ENCODE measurements at regions not wholly inside any gene's neighbourhood (a gene's known extent, or its start where the extent isn't known, plus 50 kb on each side); places are given as distances from the start of the nearest gene placed in this dataset.

DNA sequence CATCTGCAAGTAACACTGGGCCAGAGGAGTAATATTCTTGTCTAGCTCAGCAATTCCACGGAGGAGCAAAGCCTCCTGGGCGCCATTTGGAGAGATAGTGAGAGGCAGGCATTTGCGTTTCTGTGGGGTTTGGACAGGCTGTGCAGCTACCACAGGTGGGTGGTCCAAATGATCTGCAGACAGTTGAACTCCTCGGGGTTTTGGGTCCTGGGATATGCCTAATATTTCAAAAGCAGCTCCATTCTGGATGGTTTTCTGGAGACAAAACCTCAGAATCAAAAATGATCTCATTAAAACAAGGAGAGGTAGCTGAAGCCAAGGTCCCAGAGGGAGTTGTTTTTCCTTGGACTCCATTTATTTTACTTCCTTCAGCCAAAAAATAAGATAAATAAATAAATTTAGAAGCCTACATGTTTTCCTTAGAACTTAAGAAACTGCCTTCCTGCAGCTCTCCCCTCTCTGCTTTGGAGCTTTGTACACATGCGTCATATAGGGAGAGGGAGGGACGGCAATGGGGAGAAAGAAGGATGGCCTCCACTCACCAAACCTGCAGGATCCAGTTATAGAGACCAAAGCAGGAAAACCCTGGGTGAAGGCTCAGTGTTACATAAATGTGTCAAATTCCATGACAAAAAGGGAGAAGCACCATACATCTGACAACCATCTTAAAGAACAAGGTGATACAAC, 227.3 kb upstream of the DAAM1 start:
- TF ChIP-seq HDAC6 (IDR thresholded peaks at IDR 0.05; ENCODE audit: unreplicated experiment): no peak
- TF ChIP-seq, protein P1, sequence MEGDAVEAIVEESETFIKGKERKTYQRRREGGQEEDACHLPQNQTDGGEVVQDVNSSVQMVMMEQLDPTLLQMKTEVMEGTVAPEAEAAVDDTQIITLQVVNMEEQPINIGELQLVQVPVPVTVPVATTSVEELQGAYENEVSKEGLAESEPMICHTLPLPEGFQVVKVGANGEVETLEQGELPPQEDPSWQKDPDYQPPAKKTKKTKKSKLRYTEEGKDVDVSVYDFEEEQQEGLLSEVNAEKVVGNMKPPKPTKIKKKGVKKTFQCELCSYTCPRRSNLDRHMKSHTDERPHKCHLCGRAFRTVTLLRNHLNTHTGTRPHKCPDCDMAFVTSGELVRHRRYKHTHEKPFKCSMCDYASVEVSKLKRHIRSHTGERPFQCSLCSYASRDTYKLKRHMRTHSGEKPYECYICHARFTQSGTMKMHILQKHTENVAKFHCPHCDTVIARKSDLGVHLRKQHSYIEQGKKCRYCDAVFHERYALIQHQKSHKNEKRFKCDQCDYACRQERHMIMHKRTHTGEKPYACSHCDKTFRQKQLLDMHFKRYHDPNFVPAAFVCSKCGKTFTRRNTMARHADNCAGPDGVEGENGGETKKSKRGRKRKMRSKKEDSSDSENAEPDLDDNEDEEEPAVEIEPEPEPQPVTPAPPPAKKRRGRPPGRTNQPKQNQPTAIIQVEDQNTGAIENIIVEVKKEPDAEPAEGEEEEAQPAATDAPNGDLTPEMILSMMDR (IDR thresholded peaks at IDR 0.05 in 2 of 3, conservative IDR thresholded peaks at IDR 0.05 in 1 of 3; ENCODE audit: control insufficient read depth in 2 of 3, extremely low read depth in 1 of 3, insufficient read depth in 1 of 3, low read depth in 3 of 3, low read length in 3 of 3): no peak
- no peak for TF ChIP-seq RAD21 (IDR thresholded peaks at IDR 0.05; ENCODE audit: insufficient read depth, low read depth, low read length)
- TF ChIP-seq POLR2A (IDR thresholded peaks at IDR 0.05; ENCODE audit: low read depth, low read length): no peak
- TF ChIP-seq SIX5 (IDR thresholded peaks at IDR 0.05; ENCODE audit: low read depth, low read length, severe bottlenecking): no peak
- TF ChIP-seq MYC (IDR thresholded peaks at IDR 0.05; ENCODE audit: insufficient read depth, insufficient read length, insufficient replicate concordance, low read length, severe bottlenecking): no peak
- no peak for TF ChIP-seq SRF (IDR thresholded peaks at IDR 0.05; ENCODE audit: low read depth in 2 of 2, low read length in 2 of 2)

All from GM12878 (cell line).